Testis (tissue), 2 donors: ENCODE measurements at regions not wholly inside any gene's neighbourhood (a gene's known extent, or its start where the extent isn't known, plus 50 kb on each side); places are given as distances from the start of the nearest gene placed in this dataset.

Experiments
- POLR2A ChIP-seq: fragments of 450-650 bp; IDR thresholded peaks from one replicate; pipeline ENCODE4 v1.6.1; 2017; ENCODE audit warnings: antibody characterized with exemption, mild to moderate bottlenecking, moderate library complexity
- TF ChIP-seq, protein P1 (sequence below), 3 experiments: fragments of 450-650 bp in 2 of 3; fragments of 200-600 bp in 1 of 3; sonication (generic) in 1 of 3; IDR thresholded peaks; one replicate each; pipeline ENCODE4 v1.5.1; 2016 to 2019; ENCODE audit warnings: antibody characterized with exemption in 3 of 3, mild to moderate bottlenecking in 2 of 3, moderate library complexity in 1 of 3

- TF ChIP-seq, protein P1, sequence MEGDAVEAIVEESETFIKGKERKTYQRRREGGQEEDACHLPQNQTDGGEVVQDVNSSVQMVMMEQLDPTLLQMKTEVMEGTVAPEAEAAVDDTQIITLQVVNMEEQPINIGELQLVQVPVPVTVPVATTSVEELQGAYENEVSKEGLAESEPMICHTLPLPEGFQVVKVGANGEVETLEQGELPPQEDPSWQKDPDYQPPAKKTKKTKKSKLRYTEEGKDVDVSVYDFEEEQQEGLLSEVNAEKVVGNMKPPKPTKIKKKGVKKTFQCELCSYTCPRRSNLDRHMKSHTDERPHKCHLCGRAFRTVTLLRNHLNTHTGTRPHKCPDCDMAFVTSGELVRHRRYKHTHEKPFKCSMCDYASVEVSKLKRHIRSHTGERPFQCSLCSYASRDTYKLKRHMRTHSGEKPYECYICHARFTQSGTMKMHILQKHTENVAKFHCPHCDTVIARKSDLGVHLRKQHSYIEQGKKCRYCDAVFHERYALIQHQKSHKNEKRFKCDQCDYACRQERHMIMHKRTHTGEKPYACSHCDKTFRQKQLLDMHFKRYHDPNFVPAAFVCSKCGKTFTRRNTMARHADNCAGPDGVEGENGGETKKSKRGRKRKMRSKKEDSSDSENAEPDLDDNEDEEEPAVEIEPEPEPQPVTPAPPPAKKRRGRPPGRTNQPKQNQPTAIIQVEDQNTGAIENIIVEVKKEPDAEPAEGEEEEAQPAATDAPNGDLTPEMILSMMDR (IDR thresholded peaks at IDR 0.05): no peak
- no peak for TF ChIP-seq POLR2A
These were observed 461.4 kb upstream of the ZNF608 start for GRCh38 chr5:125207856-125208255.
